Trophoblast cell (in vitro differentiated cells and primary cell): ENCODE measurements at regions not wholly inside any gene's neighbourhood (a gene's known extent, or its start where the extent isn't known, plus 50 kb on each side); places are given as distances from the start of the nearest gene placed in this dataset.

ENCODE experiments used
- DNase-seq, 2 donors: peaks; one replicate each; pipeline ENCODE4 v3.0.0-alpha.2; 2016
- H2AFZ ChIP-seq: 2 replicates; pipeline ENCODE4 v1.6.1; 2013; ENCODE audit warnings: low read length, moderate library complexity, mild to moderate bottlenecking; ENCODE audit not compliant: insufficient read depth, poor library complexity
- H2AK5ac ChIP-seq: 2 replicates; pipeline ENCODE4 v1.6.1; 2013; ENCODE audit warnings: mild to moderate bottlenecking, low read length
- H2BK120ac ChIP-seq: 2 replicates; pipeline ENCODE4 v1.6.1; 2013; ENCODE audit warnings: low read length, mild to moderate bottlenecking, moderate library complexity; ENCODE audit not compliant: insufficient read depth, poor library complexity
- H2BK12ac ChIP-seq: 2 replicates; pipeline ENCODE4 v1.6.1; 2013; ENCODE audit warnings: mild to moderate bottlenecking, low read length, moderate library complexity
- H2BK5ac ChIP-seq: 2 replicates; pipeline ENCODE4 v1.6.1; 2013; ENCODE audit warnings: low read length, low read depth, moderate library complexity, mild to moderate bottlenecking; ENCODE audit not compliant: poor library complexity
- H3K14ac ChIP-seq: 2 replicates; pipeline ENCODE4 v1.6.1; 2013; ENCODE audit warnings: mild to moderate bottlenecking, low read length
- H3K18ac ChIP-seq: 2 replicates; pipeline ENCODE4 v1.6.1; 2013; ENCODE audit warnings: mild to moderate bottlenecking, low read length
- H3K23ac ChIP-seq: 2 replicates; pipeline ENCODE4 v1.6.1; 2013; ENCODE audit warnings: low read length
- H3K27ac ChIP-seq: 2 replicates; pipeline ENCODE4 v1.5.1; 2013; ENCODE audit warnings: low read depth, mild to moderate bottlenecking, inconsistent platforms, low read length, moderate library complexity
- H3K27me3 ChIP-seq: 2 replicates; pipeline ENCODE4 v1.6.1; 2013; ENCODE audit warnings: inconsistent platforms, mild to moderate bottlenecking, low read length, moderate library complexity; ENCODE audit not compliant: insufficient read depth
- H3K36me3 ChIP-seq, 2 experiments: 1 replicate in 1 of 2; 2 replicates in 1 of 2; pipeline ENCODE4 v1.6.1; 2013; ENCODE audit warnings: low read length in 2 of 2, mild to moderate bottlenecking in 2 of 2, moderate library complexity in 1 of 2; ENCODE audit not compliant: insufficient read depth in 2 of 2, control insufficient read depth in 1 of 2
- H3K4ac ChIP-seq: 2 replicates; pipeline ENCODE4 v1.6.1; 2013; ENCODE audit warnings: low read depth, mild to moderate bottlenecking, low read length, moderate library complexity
- H3K4me1 ChIP-seq, 2 experiments: 1 replicate in 1 of 2; 2 replicates in 1 of 2; pipeline ENCODE4 v1.6.1; 2013; ENCODE audit warnings: low read length in 2 of 2, mild to moderate bottlenecking in 2 of 2, moderate library complexity in 1 of 2; ENCODE audit not compliant: insufficient read depth in 2 of 2, control insufficient read depth in 1 of 2
- H3K4me2 ChIP-seq: 2 replicates; pipeline ENCODE4 v1.6.1; 2013; ENCODE audit warnings: inconsistent platforms, mild to moderate bottlenecking, low read length, moderate library complexity
- H3K4me3 ChIP-seq: 2 replicates; pipeline ENCODE4 v1.5.1; 2013; ENCODE audit warnings: mild to moderate bottlenecking, low read depth, low read length, inconsistent platforms
- H3K79me1 ChIP-seq: one replicate; pipeline ENCODE4 v1.6.1; 2013; ENCODE audit warnings: low read length
- H3K79me2 ChIP-seq: 2 replicates; pipeline ENCODE4 v1.6.1; 2013; ENCODE audit warnings: low read length, mild to moderate bottlenecking; ENCODE audit not compliant: control insufficient read depth, insufficient read depth, poor library complexity
- H3K9ac ChIP-seq: 2 replicates; pipeline ENCODE4 v1.6.1; 2013; ENCODE audit warnings: mild to moderate bottlenecking, low read length
- H3K9me3 ChIP-seq: 2 replicates; pipeline ENCODE4 v1.6.1; 2013; ENCODE audit warnings: low read depth, mild to moderate bottlenecking, control low read depth, inconsistent platforms, low read length; ENCODE audit not compliant: insufficient read depth
- H4K12ac ChIP-seq: 2 replicates; pipeline ENCODE4 v1.6.1; 2013; ENCODE audit warnings: low read depth, mild to moderate bottlenecking, low read length, moderate library complexity
- H4K8ac ChIP-seq: 2 replicates; pipeline ENCODE4 v1.6.1; 2013; ENCODE audit warnings: low read depth, mild to moderate bottlenecking, low read length, moderate library complexity
- H4K91ac ChIP-seq: one replicate; pipeline ENCODE4 v1.6.1; 2013; ENCODE audit warnings: low read depth, mild to moderate bottlenecking, low read length, moderate library complexity
- WGBS: extraction: QIAGEN DNeasy Blood & Tissue Kit; methylation state at CpG from one replicate; pipeline ENCODE4 v1.1.7; 2013; ENCODE audit warnings: missing lambda C conversion rate; ENCODE audit not compliant: insufficient read length, insufficient coverage; ENCODE audit errors: extremely low coverage; 5-methylcytosine and 5-hydroxymethylcytosine counted together

DNA sequence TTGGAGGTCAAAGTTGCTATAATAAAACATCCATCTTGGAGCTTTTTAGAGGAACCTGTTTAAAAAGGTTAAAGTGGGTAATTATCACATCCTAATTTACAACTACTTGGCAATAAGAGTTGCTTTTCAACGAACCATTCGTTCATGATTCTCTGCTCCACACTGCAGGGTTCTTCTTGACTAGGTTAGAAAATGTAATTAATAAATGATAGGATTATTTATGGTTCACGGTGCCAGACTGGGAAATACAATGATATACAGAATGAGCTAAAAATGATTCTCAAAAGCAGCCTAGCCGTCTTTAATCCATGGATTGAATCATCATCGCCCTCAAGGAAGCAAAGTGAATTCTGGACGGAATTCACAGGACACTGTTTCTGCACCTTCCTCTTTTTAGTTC lies 291.2 kb downstream of the TEX29 start:
- Histone ChIP-seq H2BK120ac (no peak overlapping the region), H3K14ac (no peak overlapping the region), H3K27ac (no peak overlapping the region), H3K23ac (no peak overlapping the region), H3K36me3 (no peaks in the 10 kb centered on the region), H2AFZ (no peak overlapping the region), H2BK5ac (no peak overlapping the region), H3K4me2 (no peak overlapping the region), H3K4me1 (no peaks in the 10 kb centered on the region), H4K91ac (no peak overlapping the region), H4K12ac (no peak overlapping the region), H3K4ac (no peak overlapping the region), H3K18ac (no peak overlapping the region), H3K9ac (no peak overlapping the region), H3K9me3 (peaks cover 1% of the 10 kb centered on the region), H4K8ac (no peak overlapping the region), H3K27me3 (no peaks in the 10 kb centered on the region), H2BK12ac (no peak overlapping the region), H2AK5ac (no peak overlapping the region), H3K79me1 (no peaks in the 10 kb centered on the region), H3K4me3 (no peak overlapping the region), H3K79me2 (no peaks in the 10 kb centered on the region)
- DNase-seq = no peak
- no CpG with 5 or more reads among the region's 6 CpGs for WGBS

DNA sequence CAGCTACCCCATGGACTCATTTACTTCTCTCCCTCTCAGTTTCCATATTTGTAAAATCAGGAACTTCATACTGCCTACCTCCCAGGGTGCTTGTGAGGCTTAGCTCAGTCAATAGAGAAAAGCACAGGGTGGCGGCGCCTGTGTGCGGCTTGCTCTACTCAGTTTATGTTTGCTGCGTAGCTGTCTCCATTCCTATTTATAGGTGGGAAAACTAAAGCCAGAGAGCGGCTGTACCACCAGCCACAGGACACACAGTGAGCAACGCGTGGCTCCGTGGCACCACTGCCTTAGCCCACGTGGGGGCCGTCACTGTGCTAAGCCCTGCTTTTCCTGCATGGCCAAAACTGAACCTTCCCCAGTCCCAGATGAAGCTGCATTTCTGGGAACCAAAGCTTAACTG lies 292.4 kb downstream of the TEX29 start:
- H2AK5ac ChIP-seq = no peak overlapping the region
- no peak overlapping the region for H3K14ac ChIP-seq
- no peak overlapping the region for H4K8ac ChIP-seq
- no peaks in the 10 kb centered on the region for H3K79me2 ChIP-seq
- no peak overlapping the region for H4K12ac ChIP-seq
- no peak overlapping the region for H3K27ac ChIP-seq
- H2BK5ac ChIP-seq = no peak overlapping the region
- H3K4me1 ChIP-seq = no peaks in the 10 kb centered on the region
- peaks cover 1% of the 10 kb centered on the region for H3K9me3 ChIP-seq
- no peak overlapping the region for H2AFZ ChIP-seq
- H4K91ac ChIP-seq = no peak overlapping the region
- H3K79me1 ChIP-seq = no peaks in the 10 kb centered on the region
- no peak overlapping the region for H3K4ac ChIP-seq
- H2BK120ac ChIP-seq = no peak overlapping the region
- H2BK12ac ChIP-seq = no peak overlapping the region
- H3K4me3 ChIP-seq = no peak overlapping the region
- no peak overlapping the region for H3K4me2 ChIP-seq
- H3K9ac ChIP-seq = no peak overlapping the region
- WGBS = no CpG with 5 or more reads among the region's 10 CpGs
- no peak overlapping the region for H3K18ac ChIP-seq
- no peaks in the 10 kb centered on the region for H3K36me3 ChIP-seq
- no peaks in the 10 kb centered on the region for H3K27me3 ChIP-seq
- DNase-seq = no peak
- no peak overlapping the region for H3K23ac ChIP-seq

DNA sequence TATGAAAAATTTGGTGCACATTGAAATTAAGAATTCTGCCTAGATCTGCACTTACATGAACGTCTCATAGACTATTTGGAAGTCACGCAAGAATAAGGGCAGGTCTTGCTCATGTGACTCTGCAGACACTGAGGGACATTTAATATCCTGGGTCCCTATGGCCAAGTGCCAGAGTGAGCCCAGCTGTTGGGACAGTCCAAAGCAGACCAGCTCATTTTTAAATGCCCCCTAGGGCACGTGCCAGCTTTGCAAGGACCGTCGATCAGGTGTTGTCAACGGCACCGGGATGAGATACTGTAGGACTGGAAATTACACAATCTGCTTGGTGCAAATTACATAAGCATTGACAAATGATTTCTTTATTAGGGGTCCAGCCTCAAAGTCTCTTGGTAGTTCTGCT lies 293.6 kb downstream of the TEX29 start:
- no peak for DNase-seq
- H3K4me1 ChIP-seq = no peaks in the 10 kb centered on the region
- peaks cover 1% of the 10 kb centered on the region for H3K9me3 ChIP-seq
- H3K14ac ChIP-seq = no peak overlapping the region
- H3K36me3 ChIP-seq = no peaks in the 10 kb centered on the region
- H3K79me2 ChIP-seq = no peaks in the 10 kb centered on the region
- no peak overlapping the region for H2BK12ac ChIP-seq
- H3K27ac ChIP-seq = no peak overlapping the region
- no peaks in the 10 kb centered on the region for H3K27me3 ChIP-seq
- H4K12ac ChIP-seq = no peak overlapping the region
- no peak overlapping the region for H2BK5ac ChIP-seq
- no peaks in the 10 kb centered on the region for H3K79me1 ChIP-seq
- no peak overlapping the region for H3K4me3 ChIP-seq
- H3K18ac ChIP-seq = no peak overlapping the region
- no peak overlapping the region for H2BK120ac ChIP-seq
- no peak overlapping the region for H3K9ac ChIP-seq
- H3K4me2 ChIP-seq = no peak overlapping the region
- H4K8ac ChIP-seq = no peak overlapping the region
- no peak overlapping the region for H3K23ac ChIP-seq
- no peak overlapping the region for H3K4ac ChIP-seq
- H2AK5ac ChIP-seq = no peak overlapping the region
- H4K91ac ChIP-seq = no peak overlapping the region
- no CpG with 5 or more reads among the region's 7 CpGs for WGBS
- H2AFZ ChIP-seq = no peak overlapping the region

DNA sequence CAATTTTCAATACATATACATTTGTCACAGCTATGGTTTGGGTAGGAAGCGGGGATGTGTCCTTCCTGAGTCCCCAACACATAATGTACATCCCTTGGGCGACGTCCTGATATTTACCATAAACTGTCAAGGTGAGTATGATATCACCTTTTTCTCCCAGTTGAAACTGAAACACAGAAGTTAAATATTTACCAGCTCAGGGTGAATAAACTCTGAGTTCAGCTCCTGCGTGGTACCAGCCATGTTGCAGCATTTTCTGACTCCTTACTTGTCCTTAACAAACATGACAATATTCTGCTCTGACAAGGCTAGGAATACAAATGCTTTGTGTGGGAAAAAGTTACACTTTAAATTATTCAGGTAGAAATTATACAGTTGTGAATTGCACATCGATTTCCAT lies 294.2 kb downstream of the TEX29 start:
- no peak for DNase-seq
- Histone ChIP-seq H3K79me2 (no peaks in the 10 kb centered on the region), H3K9me3 (peaks cover 1% of the 10 kb centered on the region), H4K8ac (no peak overlapping the region), H2BK5ac (no peak overlapping the region), H3K4ac (no peak overlapping the region), H4K12ac (no peak overlapping the region), H3K18ac (no peak overlapping the region), H3K79me1 (no peaks in the 10 kb centered on the region), H4K91ac (no peak overlapping the region), H3K27ac (no peak overlapping the region), H3K14ac (no peak overlapping the region), H3K4me3 (no peak overlapping the region), H3K36me3 (no peaks in the 10 kb centered on the region), H3K9ac (no peak overlapping the region), H3K23ac (no peak overlapping the region), H3K4me2 (no peak overlapping the region), H3K27me3 (no peaks in the 10 kb centered on the region), H2AK5ac (no peak overlapping the region), H2BK120ac (no peak overlapping the region), H2BK12ac (no peak overlapping the region), H3K4me1 (no peaks in the 10 kb centered on the region), H2AFZ (no peak overlapping the region)
- no CpG with 5 or more reads among the region's 5 CpGs for WGBS
